ENCODE measurements at regions not wholly inside any gene's neighbourhood (a gene's known extent, or its start where the extent isn't known, plus 50 kb on each side); places are given as distances from the start of the nearest gene placed in this dataset.

- WGBS, 3 donors: 96 to 100% (median 98%) methylated on average over 1 of the region's 1 CpG
- no peak for TF ChIP-seq CTCF (IDR thresholded peaks at IDR 0.05)
- H3K27me3 ChIP-seq (ENCODE audit: insufficient read depth in 3 of 3, low read length in 2 of 3): no peaks in the 10 kb centered on the region
- intact Hi-C loops (cut with DNase I): no loop called here
- no peak overlapping the region for H3K4me3 ChIP-seq
- DNase-seq: no peak
- no peaks in the 10 kb centered on the region for H3K36me3 ChIP-seq (ENCODE audit: insufficient read depth in 1 of 2, low read depth in 1 of 2)
- no peaks in the 10 kb centered on the region for H3K4me1 ChIP-seq
- no peak overlapping the region for H3K27ac ChIP-seq
- no peaks in the 10 kb centered on the region for H3K9me3 ChIP-seq
- ATAC-seq: no peak
Measured at GRCh38 chr4:126757219-126757618, 875.5 kb upstream of the INTU start.

- no peak overlapping the region for H3K4me3 ChIP-seq
- DNase-seq: no peak
- no peak for ATAC-seq
- no peaks in the 10 kb centered on the region for H3K36me3 ChIP-seq (ENCODE audit: insufficient read depth in 1 of 2, low read depth in 1 of 2)
- 28 to 83% (median 61%) methylated on average over 2 of the region's 2 CpGs for WGBS, 3 donors
- H3K27ac ChIP-seq: no peak overlapping the region
- H3K4me1 ChIP-seq: no peaks in the 10 kb centered on the region
- TF ChIP-seq CTCF (IDR thresholded peaks at IDR 0.05): no peak
- no peaks in the 10 kb centered on the region for H3K27me3 ChIP-seq (ENCODE audit: insufficient read depth in 3 of 3, low read length in 2 of 3)
- no peaks in the 10 kb centered on the region for H3K9me3 ChIP-seq
- intact Hi-C loops (cut with DNase I): no loop called here
Measured at GRCh38 chr4:126758493-126758892, 874.3 kb upstream of the INTU start.

GRCh38 chr4:126761947-126762662 lies 870.7 kb upstream of the INTU start:
- no peak for TF ChIP-seq CTCF (IDR thresholded peaks at IDR 0.05)
- intact Hi-C loops (cut with DNase I): no loop called here
- ATAC-seq (no peak), DNase-seq (no peak)
- no peaks in the 10 kb centered on the region for H3K36me3 ChIP-seq (ENCODE audit: insufficient read depth in 1 of 2, low read depth in 1 of 2)
- no peaks in the 10 kb centered on the region for H3K9me3 ChIP-seq
- H3K27ac ChIP-seq: no peak overlapping the region
- no peaks in the 10 kb centered on the region for H3K27me3 ChIP-seq (ENCODE audit: insufficient read depth in 3 of 3, low read length in 2 of 3)
- WGBS, 3 donors: 92 to 95% (median 94%) methylated on average over 1 of the region's 1 CpG
- H3K4me1 ChIP-seq: no peaks in the 10 kb centered on the region
- H3K4me3 ChIP-seq: no peak overlapping the region

GRCh38 chr4:126762663-126763247 lies 870.0 kb upstream of the INTU start:
- Histone ChIP-seq H3K4me1 (no peaks in the 10 kb centered on the region), H3K27ac (no peak overlapping the region), H3K9me3 (no peaks in the 10 kb centered on the region), H3K36me3 (ENCODE audit: insufficient read depth in 1 of 2, low read depth in 1 of 2) (no peaks in the 10 kb centered on the region), H3K4me3 (no peak overlapping the region), H3K27me3 (ENCODE audit: insufficient read depth in 3 of 3, low read length in 2 of 3) (no peaks in the 10 kb centered on the region)
- 91 to 92% (median 91%) methylated on average over 5 of the region's 5 CpGs for WGBS, 3 donors
- no peak for TF ChIP-seq CTCF (IDR thresholded peaks at IDR 0.05)
- no peak for DNase-seq
- intact Hi-C loops (cut with DNase I): no loop called here
- no peak for ATAC-seq

DNA sequence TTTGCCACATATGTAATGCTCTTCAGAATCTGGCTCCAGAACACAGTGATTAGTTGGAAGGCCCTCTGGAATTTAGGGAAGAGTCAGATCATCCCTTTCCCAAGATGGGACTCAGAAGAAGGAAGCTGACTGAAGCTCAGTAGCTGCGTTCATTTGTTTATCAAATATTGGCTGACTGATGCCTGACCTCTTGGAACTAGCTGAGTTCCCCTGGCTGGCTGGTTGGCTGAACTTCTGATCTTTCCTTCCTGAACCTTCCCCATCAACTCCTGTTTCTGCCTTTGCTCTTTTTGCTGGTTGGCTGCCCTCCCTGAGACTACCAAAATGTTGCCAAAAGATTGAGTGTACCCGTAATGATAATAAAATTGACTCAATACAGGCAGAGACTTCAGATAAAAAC lies 866.5 kb upstream of the INTU start:
- no peak for ATAC-seq
- WGBS, 3 donors: 3 to 12% (median 4%) methylated on average over 2 of the region's 2 CpGs
- Histone ChIP-seq H3K4me1 (no peaks in the 10 kb centered on the region), H3K4me3 (no peak overlapping the region), H3K36me3 (ENCODE audit: insufficient read depth in 1 of 2, low read depth in 1 of 2) (no peaks in the 10 kb centered on the region), H3K27ac (no peak overlapping the region), H3K9me3 (no peaks in the 10 kb centered on the region), H3K27me3 (ENCODE audit: insufficient read depth in 3 of 3, low read length in 2 of 3) (no peaks in the 10 kb centered on the region)
- no peak for DNase-seq
- intact Hi-C loops (cut with DNase I): no loop called here
- no peak for TF ChIP-seq CTCF (IDR thresholded peaks at IDR 0.05)

Measured in psoas muscle (tissue), 7 donors.